ENCODE measurements at regions not wholly inside any gene's neighbourhood (a gene's known extent, or its start where the extent isn't known, plus 50 kb on each side); places are given as distances from the start of the nearest gene placed in this dataset.

- intact Hi-C loops (cut with DNase I; ENCODE audit: low total_unique reads) = no loop called here
- TF ChIP-seq POLR2A (IDR thresholded peaks at IDR 0.05) = no peak
- no peak for TF ChIP-seq CTCF (IDR thresholded peaks at IDR 0.05)
- no peaks in the 10 kb centered on the region for H3K27me3 ChIP-seq
- H3K9me3 ChIP-seq = no peaks in the 10 kb centered on the region
- no peak overlapping the region for H3K4me3 ChIP-seq
- H3K36me3 ChIP-seq (ENCODE audit: low read depth, missing control alignments) = no peaks in the 10 kb centered on the region
- no peak overlapping the region for H3K27ac ChIP-seq
- no peak for DNase-seq
- 82% methylated on average over 7 to 10 of the region's 10 CpGs for WGBS, 2 donors
- H3K4me1 ChIP-seq = no peaks in the 10 kb centered on the region
Measured at GRCh38 chr12:74816398-74817175, 279.0 kb downstream of the ATXN7L3B start.

GRCh38 chr12:74817499-74817898 lies 279.9 kb downstream of the ATXN7L3B start:
- Histone ChIP-seq H3K27me3 (no peaks in the 10 kb centered on the region), H3K27ac (no peak overlapping the region)
- intact Hi-C loops (cut with DNase I; ENCODE audit: low total_unique reads) = no loop called here

GRCh38 chr12:74818412-74818811 lies 280.8 kb downstream of the ATXN7L3B start:
- no peaks in the 10 kb centered on the region for H3K36me3 ChIP-seq (ENCODE audit: low read depth, missing control alignments)
- H3K4me3 ChIP-seq = no peak overlapping the region
- no peaks in the 10 kb centered on the region for H3K9me3 ChIP-seq
- 85 to 98% methylated on average over 2 of the region's 2 CpGs for WGBS, 2 donors
- intact Hi-C loops (cut with DNase I; ENCODE audit: low total_unique reads) = no loop called here
- no peaks in the 10 kb centered on the region for H3K4me1 ChIP-seq
- no peak overlapping the region for H3K27ac ChIP-seq
- no peak for DNase-seq
- H3K27me3 ChIP-seq = no peaks in the 10 kb centered on the region
- no peak for TF ChIP-seq POLR2A (IDR thresholded peaks at IDR 0.05)

More at GRCh38 chr12:74817499-74817898, 279.9 kb downstream of the ATXN7L3B start:
- TF ChIP-seq POLR2A (IDR thresholded peaks at IDR 0.05) (no peak), CTCF (IDR thresholded peaks at IDR 0.05) (no peak)
- no peak for DNase-seq
- H3K9me3 ChIP-seq = no peaks in the 10 kb centered on the region
- no peaks in the 10 kb centered on the region for H3K4me1 ChIP-seq
- H3K36me3 ChIP-seq (ENCODE audit: low read depth, missing control alignments) = no peaks in the 10 kb centered on the region
- 80 to 94% methylated on average over 2 to 3 of the region's 3 CpGs for WGBS, 2 donors
- no peak overlapping the region for H3K4me3 ChIP-seq

DNA sequence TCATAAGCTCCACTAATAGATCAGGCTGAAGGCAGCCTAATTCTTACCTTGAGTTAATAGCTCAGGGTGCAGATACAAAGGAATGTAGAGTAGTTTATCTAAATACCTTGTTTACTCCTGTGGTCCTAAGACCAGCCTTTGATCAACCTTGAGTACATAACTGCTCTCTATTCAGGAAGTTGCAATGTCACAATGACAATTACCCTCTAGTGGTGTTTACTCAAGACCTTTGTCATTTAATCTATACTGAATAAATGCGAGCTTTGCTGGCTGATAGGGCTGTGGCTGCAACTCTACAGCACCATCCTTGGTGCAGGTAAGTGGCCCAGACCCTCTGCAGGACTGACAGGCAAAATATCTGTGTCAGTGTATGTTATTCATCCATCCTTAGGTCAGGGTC lies 282.7 kb downstream of the ATXN7L3B start:
- no peaks in the 10 kb centered on the region for H3K27me3 ChIP-seq
- intact Hi-C loops (cut with DNase I; ENCODE audit: low total_unique reads) = no loop called here
- no peaks in the 10 kb centered on the region for H3K9me3 ChIP-seq
- H3K36me3 ChIP-seq (ENCODE audit: low read depth, missing control alignments) = no peaks in the 10 kb centered on the region
- TF ChIP-seq POLR2A (IDR thresholded peaks at IDR 0.05) = no peak
- no peak for TF ChIP-seq CTCF (IDR thresholded peaks at IDR 0.05)
- H3K4me1 ChIP-seq = no peaks in the 10 kb centered on the region
- 90 to 92% methylated on average over 1 of the region's 1 CpG for WGBS, 2 donors
- DNase-seq = no peak
- H3K4me3 ChIP-seq = no peak overlapping the region
- no peak overlapping the region for H3K27ac ChIP-seq

- Histone ChIP-seq H3K27ac (no peak overlapping the region), H3K9me3 (no peaks in the 10 kb centered on the region), H3K4me3 (no peak overlapping the region), H3K27me3 (no peaks in the 10 kb centered on the region), H3K4me1 (no peaks in the 10 kb centered on the region), H3K36me3 (ENCODE audit: low read depth, missing control alignments) (no peaks in the 10 kb centered on the region)
- intact Hi-C loops (cut with DNase I; ENCODE audit: low total_unique reads) = no loop called here
- TF ChIP-seq POLR2A (IDR thresholded peaks at IDR 0.05) (no peak), CTCF (IDR thresholded peaks at IDR 0.05) (no peak)
- no peak for DNase-seq
- 41 to 77% methylated on average over 2 of the region's 2 CpGs for WGBS, 2 donors
Measured at GRCh38 chr12:74836567-74836966, 298.9 kb downstream of the ATXN7L3B start.

Data from testis (tissue), 2 donors.